DND-41 (cell line): ENCODE measurements at regions not wholly inside any gene's neighbourhood (a gene's known extent, or its start where the extent isn't known, plus 50 kb on each side); places are given as distances from the start of the nearest gene placed in this dataset.

Source experiments
- CTCF ChIP-seq: IDR thresholded peaks from 2 replicates; pipeline ENCODE4 v1.5.1; 2012; ENCODE audit warnings: borderline replicate concordance, low read length, moderate library complexity, mild to moderate bottlenecking; ENCODE audit not compliant: poor library complexity, severe bottlenecking; ENCODE audit errors: extremely low read depth
- EZH2 ChIP-seq: IDR thresholded peaks from 3 replicates; pipeline ENCODE4 v1.6.1; 2012; ENCODE audit warnings: borderline replicate concordance, low read depth, mild to moderate bottlenecking, moderate library complexity, low read length, inconsistent platforms; ENCODE audit not compliant: severe bottlenecking

GRCh38 chr4:14362385-14362784, 639.9 kb upstream of the CPEB2 start:
- no peak for TF ChIP-seq CTCF
- TF ChIP-seq EZH2: no peak
